Cardiac fibroblast (primary cell): ENCODE measurements at regions not wholly inside any gene's neighbourhood (a gene's known extent, or its start where the extent isn't known, plus 50 kb on each side); places are given as distances from the start of the nearest gene placed in this dataset.
A peak's percentile ranks its signal among the peaks of the same experiment; 100 is the strongest.

Experiments
- DNase-seq, 2 donors: peaks; one replicate each; pipeline versions ENCODE4 v3.0.0 to v3.0.0-alpha.2; 2010; ENCODE audit warnings: low read depth in 2 of 2
- H3K4me3 ChIP-seq, 2 donors: replicated peaks in 1 of 2; 1 replicate in 1 of 2; 2 replicates in 1 of 2; pipeline ENCODE4 v1.5.1; 2011; ENCODE audit warnings: low read depth in 2 of 2, low read length in 2 of 2, mild to moderate bottlenecking in 2 of 2, moderate library complexity in 1 of 2
- TF ChIP-seq, protein P1 (sequence below): IDR thresholded peaks from one replicate; pipeline ENCODE4 v1.5.1; 2011; ENCODE audit warnings: low read depth, mild to moderate bottlenecking, low read length, inconsistent platforms

DNA sequence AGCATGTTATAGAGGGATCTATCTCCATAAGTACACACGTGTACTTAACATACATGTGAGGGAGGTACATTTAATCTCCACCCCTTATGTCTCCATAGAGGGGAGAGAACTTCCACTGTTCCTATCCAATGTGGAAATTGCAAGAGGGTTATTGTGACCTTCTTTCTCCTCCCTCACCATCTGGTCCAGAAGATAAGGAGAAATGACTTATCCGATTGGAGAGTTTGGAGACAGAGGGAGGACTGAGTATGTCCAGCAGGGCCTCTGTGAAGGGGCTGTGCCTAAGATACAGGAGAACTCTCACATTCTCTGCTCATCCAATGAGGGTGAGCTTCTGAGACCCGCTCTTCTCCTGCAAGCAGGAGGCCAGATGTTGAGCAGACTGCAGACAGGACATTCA, 113.1 kb downstream of the QDPR start:
- no peak overlapping the region for H3K4me3 ChIP-seq
- DNase-seq = no peak
- TF ChIP-seq, protein P1, sequence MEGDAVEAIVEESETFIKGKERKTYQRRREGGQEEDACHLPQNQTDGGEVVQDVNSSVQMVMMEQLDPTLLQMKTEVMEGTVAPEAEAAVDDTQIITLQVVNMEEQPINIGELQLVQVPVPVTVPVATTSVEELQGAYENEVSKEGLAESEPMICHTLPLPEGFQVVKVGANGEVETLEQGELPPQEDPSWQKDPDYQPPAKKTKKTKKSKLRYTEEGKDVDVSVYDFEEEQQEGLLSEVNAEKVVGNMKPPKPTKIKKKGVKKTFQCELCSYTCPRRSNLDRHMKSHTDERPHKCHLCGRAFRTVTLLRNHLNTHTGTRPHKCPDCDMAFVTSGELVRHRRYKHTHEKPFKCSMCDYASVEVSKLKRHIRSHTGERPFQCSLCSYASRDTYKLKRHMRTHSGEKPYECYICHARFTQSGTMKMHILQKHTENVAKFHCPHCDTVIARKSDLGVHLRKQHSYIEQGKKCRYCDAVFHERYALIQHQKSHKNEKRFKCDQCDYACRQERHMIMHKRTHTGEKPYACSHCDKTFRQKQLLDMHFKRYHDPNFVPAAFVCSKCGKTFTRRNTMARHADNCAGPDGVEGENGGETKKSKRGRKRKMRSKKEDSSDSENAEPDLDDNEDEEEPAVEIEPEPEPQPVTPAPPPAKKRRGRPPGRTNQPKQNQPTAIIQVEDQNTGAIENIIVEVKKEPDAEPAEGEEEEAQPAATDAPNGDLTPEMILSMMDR = no peak

DNA sequence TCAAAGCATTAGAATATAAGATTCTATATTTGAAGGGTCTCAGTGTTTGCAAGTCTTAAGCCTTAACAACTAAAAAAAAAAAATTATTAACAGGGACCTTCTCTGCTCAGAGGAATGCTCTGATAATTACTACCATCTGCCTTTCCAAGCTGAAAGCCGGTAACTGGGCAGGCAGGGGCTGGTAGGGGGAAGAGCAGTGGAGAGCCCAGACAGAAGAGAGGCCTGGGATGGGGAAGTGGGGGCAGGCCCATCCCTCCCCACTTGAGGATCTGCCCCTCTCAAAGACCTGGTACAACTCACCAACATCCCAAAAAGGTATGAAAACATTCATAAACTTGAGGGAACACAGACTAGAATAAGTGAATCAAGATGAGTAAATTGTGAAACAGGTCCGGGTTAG, 113.9 kb downstream of the QDPR start:
- TF ChIP-seq, protein P1 = no peak
- no peak for DNase-seq
- no peak overlapping the region for H3K4me3 ChIP-seq

DNA sequence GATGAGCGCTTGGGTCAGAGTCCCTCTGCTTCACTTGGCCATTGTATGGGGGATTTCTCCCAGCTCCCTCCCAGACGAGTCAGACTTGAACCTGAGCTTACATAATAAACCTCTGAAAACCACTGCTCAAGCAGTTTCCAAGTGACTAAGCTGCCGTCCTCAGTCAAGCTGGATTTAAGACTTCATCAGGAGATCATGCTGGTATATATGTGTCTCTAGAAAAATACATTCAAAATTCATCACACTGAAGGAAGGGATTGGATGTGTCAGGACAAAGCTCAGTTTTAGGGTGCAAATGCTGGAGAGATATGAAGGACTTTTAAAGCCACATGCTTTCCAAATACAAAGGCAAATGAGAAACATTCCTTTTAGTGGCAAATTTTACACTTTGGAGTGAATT, 114.3 kb downstream of the QDPR start:
- DNase-seq = no peak
- TF ChIP-seq, protein P1 = no peak
- no peak overlapping the region for H3K4me3 ChIP-seq

DNA sequence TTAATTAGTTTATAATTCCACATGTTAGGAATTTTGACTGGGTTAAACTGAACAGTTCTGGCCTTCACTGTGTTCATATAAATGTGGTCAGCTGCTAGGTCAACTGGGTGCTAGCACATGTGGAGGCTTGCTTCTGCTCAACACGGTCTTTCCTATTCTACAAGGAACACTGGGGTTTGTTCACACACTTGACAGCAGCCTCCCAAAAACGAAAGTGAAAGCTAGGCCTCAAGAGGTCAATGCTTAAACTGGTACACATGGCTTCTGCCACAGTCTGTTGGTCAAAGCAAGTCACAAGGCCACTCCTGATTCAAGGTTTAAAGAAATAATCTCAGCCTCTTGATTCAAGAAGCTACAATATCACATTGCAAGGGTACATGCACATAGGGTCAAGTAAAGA, 126.5 kb downstream of the QDPR start:
- TF ChIP-seq, protein P1 = no peak
- H3K4me3 ChIP-seq = no peak overlapping the region
- DNase-seq = peak; percentile 37 to 45

DNA sequence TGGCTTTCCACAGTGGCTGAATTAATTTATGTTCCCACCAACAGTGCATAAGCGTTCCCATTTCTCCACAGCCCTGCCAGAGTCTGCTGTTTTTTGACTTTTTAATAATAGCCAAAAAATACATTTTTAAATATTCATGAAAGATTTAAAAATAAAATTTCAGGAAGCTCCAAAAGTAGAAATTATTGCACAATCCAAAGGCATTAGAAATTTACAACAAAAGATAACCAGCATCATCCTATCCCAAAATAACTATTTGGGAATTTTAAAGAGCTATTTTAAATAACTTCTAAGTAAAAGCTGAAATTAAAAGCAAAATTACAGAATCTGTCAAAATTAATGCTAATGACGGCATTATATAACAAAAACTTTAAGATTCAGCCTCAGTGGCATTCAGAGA, 131.5 kb downstream of the QDPR start:
- DNase-seq = no peak
- TF ChIP-seq, protein P1 = no peak
- no peak overlapping the region for H3K4me3 ChIP-seq

DNA sequence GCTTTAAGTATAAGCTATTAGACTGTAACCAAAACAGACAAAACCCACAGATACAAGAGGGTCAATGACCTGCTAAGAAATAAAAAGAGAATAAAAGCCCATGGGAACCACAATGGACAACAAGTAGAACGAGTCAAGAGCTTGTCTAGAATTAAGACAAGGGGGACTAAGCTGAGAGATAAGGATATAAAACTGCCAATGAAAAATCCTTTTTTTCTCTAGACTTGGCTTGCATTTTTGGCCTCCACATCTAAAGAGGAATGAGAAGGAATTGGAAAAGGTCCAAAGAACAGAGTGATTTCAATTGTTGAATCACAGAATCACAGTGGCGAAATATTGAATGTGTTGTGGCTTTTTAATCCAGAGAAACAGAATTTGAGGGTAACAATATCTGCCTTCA, 135.7 kb downstream of the QDPR start:
- DNase-seq = peak; percentile 36 to 63
- no peak overlapping the region for H3K4me3 ChIP-seq
- TF ChIP-seq, protein P1 = no peak

DNA sequence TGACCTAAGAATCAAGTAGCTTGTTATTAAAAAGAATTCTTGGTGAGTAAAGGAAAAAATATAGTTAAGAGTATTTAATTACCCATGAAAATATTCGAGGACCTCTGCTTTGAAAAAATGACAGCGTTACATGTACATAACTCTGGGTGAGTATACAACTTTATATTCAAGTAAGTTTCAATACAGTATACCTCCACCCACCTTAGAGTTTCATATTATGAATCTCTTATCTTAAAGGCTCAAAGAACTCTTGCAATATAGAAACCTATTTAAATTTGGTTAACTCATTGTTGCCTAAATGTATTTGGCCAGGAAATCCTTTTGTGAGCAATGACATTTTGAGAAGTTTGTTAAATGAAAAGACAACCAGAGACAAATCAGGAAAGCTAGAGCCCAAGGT, 138.2 kb downstream of the QDPR start:
- H3K4me3 ChIP-seq = no peak overlapping the region
- TF ChIP-seq, protein P1 = no peak
- no peak for DNase-seq
